ENCODE measurements at regions not wholly inside any gene's neighbourhood (a gene's known extent, or its start where the extent isn't known, plus 50 kb on each side); places are given as distances from the start of the nearest gene placed in this dataset.

GRCh38 chr10:21061184-21061583 lies 164.1 kb upstream of the NEBL start:
- Histone ChIP-seq H3K27me3 (ENCODE audit: control insufficient read depth, insufficient read depth, low read length) (no peaks in the 10 kb centered on the region), H3K4me3 (ENCODE audit: low read depth, low read length) (no peak overlapping the region), H3K36me3 (ENCODE audit: control insufficient read depth, insufficient read depth, low read length) (no peaks in the 10 kb centered on the region)
- DNase-seq (ENCODE audit: low read depth): no peak
- TF ChIP-seq CTCF (IDR thresholded peaks at IDR 0.05; ENCODE audit: insufficient read depth, low read length, severe bottlenecking): no peak
- FAIRE-seq: no peak

- no peak overlapping the region for H3K4me3 ChIP-seq (ENCODE audit: low read depth, low read length)
- no peaks in the 10 kb centered on the region for H3K36me3 ChIP-seq (ENCODE audit: control insufficient read depth, insufficient read depth, low read length)
- no peaks in the 10 kb centered on the region for H3K27me3 ChIP-seq (ENCODE audit: control insufficient read depth, insufficient read depth, low read length)
- DNase-seq (ENCODE audit: low read depth) (peak; percentile 43), FAIRE-seq (no peak)
- no peak for TF ChIP-seq CTCF (IDR thresholded peaks at IDR 0.05; ENCODE audit: insufficient read depth, low read length, severe bottlenecking)
Observed at GRCh38 chr10:21060626-21061025, 163.5 kb upstream of the NEBL start.

- FAIRE-seq: no peak
- no peak for DNase-seq (ENCODE audit: low read depth)
- no peak for TF ChIP-seq CTCF (IDR thresholded peaks at IDR 0.05; ENCODE audit: insufficient read depth, low read length, severe bottlenecking)
- no peak overlapping the region for H3K4me3 ChIP-seq (ENCODE audit: low read depth, low read length)
- no peaks in the 10 kb centered on the region for H3K36me3 ChIP-seq (ENCODE audit: control insufficient read depth, insufficient read depth, low read length)
- no peaks in the 10 kb centered on the region for H3K27me3 ChIP-seq (ENCODE audit: control insufficient read depth, insufficient read depth, low read length)
Observed at GRCh38 chr10:21057989-21058388, 160.9 kb upstream of the NEBL start.

DNA sequence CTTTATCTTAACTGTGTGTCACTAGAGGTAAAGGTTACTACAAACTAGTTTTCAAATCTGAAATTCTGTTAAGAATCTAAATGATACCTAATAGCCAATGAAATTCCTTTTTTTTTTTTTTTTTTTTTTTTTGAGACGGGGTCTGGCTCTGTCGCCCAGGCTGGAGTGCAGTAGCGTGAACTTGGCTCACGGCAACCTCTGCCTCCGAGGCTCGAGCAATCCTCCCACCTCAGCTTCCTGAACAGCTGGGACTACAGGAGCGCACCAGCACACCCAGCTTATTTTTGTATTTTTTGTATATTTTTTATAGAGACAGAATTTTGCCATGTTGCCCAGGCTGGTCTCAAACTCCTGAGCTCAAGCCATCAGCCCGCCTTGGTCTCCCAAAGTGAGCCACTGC lies 160.3 kb upstream of the NEBL start:
- no peak for FAIRE-seq
- H3K36me3 ChIP-seq (ENCODE audit: control insufficient read depth, insufficient read depth, low read length): no peaks in the 10 kb centered on the region
- H3K4me3 ChIP-seq (ENCODE audit: low read depth, low read length): no peak overlapping the region
- no peak for DNase-seq (ENCODE audit: low read depth)
- TF ChIP-seq CTCF (IDR thresholded peaks at IDR 0.05; ENCODE audit: insufficient read depth, low read length, severe bottlenecking): no peak
- no peaks in the 10 kb centered on the region for H3K27me3 ChIP-seq (ENCODE audit: control insufficient read depth, insufficient read depth, low read length)

- no peak for TF ChIP-seq CTCF (IDR thresholded peaks at IDR 0.05; ENCODE audit: insufficient read depth, low read length, severe bottlenecking)
- DNase-seq (ENCODE audit: low read depth): no peak
- H3K36me3 ChIP-seq (ENCODE audit: control insufficient read depth, insufficient read depth, low read length): no peaks in the 10 kb centered on the region
- H3K27me3 ChIP-seq (ENCODE audit: control insufficient read depth, insufficient read depth, low read length): no peaks in the 10 kb centered on the region
- H3K4me3 ChIP-seq (ENCODE audit: low read depth, low read length): no peak overlapping the region
- FAIRE-seq: no peak
Observed at GRCh38 chr10:21056461-21056860, 159.3 kb upstream of the NEBL start.

- no peak overlapping the region for H3K4me3 ChIP-seq (ENCODE audit: low read depth, low read length)
- no peaks in the 10 kb centered on the region for H3K27me3 ChIP-seq (ENCODE audit: control insufficient read depth, insufficient read depth, low read length)
- no peak for TF ChIP-seq CTCF (IDR thresholded peaks at IDR 0.05; ENCODE audit: insufficient read depth, low read length, severe bottlenecking)
- H3K36me3 ChIP-seq (ENCODE audit: control insufficient read depth, insufficient read depth, low read length): no peaks in the 10 kb centered on the region
- no peak for DNase-seq (ENCODE audit: low read depth)
- FAIRE-seq: no peak
Observed at GRCh38 chr10:21055339-21056135, 158.4 kb upstream of the NEBL start.

All from bronchial epithelial cell (primary cell).